ENCODE measurements at regions not wholly inside any gene's neighbourhood (a gene's known extent, or its start where the extent isn't known, plus 50 kb on each side); places are given as distances from the start of the nearest gene placed in this dataset.

GRCh38 chr2:106581328-106581727 lies 94.2 kb downstream of the CD8B2 start:
- no peak overlapping the region for H3K4me3 ChIP-seq (ENCODE audit: control insufficient read depth, low read depth, low read length)
- no peak for TF ChIP-seq CTCF (IDR thresholded peaks at IDR 0.05; ENCODE audit: control insufficient read depth, insufficient read depth, low read depth, low read length, missing control alignments)
- no peak for DNase-seq (ENCODE audit: low read depth)

- H3K4me3 ChIP-seq (ENCODE audit: control insufficient read depth, low read depth, low read length): peak overlapping the region; percentile 29
- no peak for TF ChIP-seq CTCF (IDR thresholded peaks at IDR 0.05; ENCODE audit: control insufficient read depth, insufficient read depth, low read depth, low read length, missing control alignments)
- DNase-seq (ENCODE audit: low read depth): no peak
Observed at GRCh38 chr2:106581755-106582147, 94.6 kb downstream of the CD8B2 start.

DNA sequence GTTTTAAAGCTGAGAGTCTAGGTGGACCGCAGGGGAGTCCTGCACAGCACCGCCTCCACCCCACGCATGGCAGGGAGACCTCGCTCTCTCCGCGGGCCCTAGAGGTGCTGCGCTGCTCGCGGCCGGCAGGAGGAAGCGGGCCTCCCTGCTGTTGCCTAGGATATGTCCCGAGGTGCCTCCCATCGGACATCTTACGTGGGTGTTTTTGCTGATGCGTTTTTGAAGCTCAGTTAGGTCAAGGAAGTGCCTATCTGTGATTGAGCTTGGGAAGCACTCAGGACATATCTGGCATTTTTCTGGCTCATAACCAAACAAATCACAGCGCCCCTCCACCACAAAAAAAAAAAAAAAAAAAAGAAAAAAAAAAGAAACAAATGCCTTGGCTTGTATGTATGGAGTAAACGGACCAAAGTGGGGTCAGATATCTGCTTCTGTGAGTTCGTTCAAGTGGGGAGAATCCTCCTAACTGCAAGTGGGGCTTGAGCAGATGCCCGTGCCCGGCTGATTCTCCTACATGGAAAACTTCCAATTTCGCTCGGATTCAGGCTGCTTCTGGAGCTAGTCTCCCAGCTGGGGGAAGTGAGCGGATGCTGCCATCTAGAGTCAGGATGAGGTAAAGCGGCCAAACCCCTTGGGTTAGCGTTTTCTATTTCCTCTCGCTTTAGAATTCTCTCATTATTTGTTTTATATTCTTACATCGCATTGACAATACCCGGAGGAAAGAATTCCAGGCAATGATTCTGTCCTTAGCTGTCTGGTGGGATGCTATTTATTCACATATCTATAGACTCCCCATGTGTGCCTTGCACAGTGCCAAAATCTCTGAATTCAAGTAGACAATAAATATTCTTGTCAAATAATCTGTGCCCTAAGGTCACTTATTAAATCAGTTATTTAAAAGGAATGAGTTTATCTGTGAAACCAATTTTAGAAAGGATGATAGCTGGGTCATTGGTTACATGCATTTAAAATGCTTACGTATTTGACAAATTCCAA lies 95.3 kb downstream of the CD8B2 start:
- H3K4me3 ChIP-seq (ENCODE audit: control insufficient read depth, low read depth, low read length): peak overlapping the region; percentile 29
- TF ChIP-seq CTCF (IDR thresholded peaks at IDR 0.05; ENCODE audit: control insufficient read depth, insufficient read depth, low read depth, low read length, missing control alignments): peak; percentile 91
- peak; percentile 46 for DNase-seq (ENCODE audit: low read depth)

GRCh38 chr2:106584304-106584954 lies 97.3 kb downstream of the CD8B2 start:
- no peak overlapping the region for H3K4me3 ChIP-seq (ENCODE audit: control insufficient read depth, low read depth, low read length)
- DNase-seq (ENCODE audit: low read depth): no peak
- no peak for TF ChIP-seq CTCF (IDR thresholded peaks at IDR 0.05; ENCODE audit: control insufficient read depth, insufficient read depth, low read depth, low read length, missing control alignments)

- no peak overlapping the region for H3K4me3 ChIP-seq (ENCODE audit: control insufficient read depth, low read depth, low read length)
- peak; percentile 29 for TF ChIP-seq CTCF (IDR thresholded peaks at IDR 0.05; ENCODE audit: control insufficient read depth, insufficient read depth, low read depth, low read length, missing control alignments)
- no peak for DNase-seq (ENCODE audit: low read depth)
Observed at GRCh38 chr2:106596844-106597243, 109.7 kb downstream of the CD8B2 start.

GRCh38 chr2:106599540-106599939 lies 112.4 kb downstream of the CD8B2 start:
- no peak overlapping the region for H3K4me3 ChIP-seq (ENCODE audit: control insufficient read depth, low read depth, low read length)
- TF ChIP-seq CTCF (IDR thresholded peaks at IDR 0.05; ENCODE audit: control insufficient read depth, insufficient read depth, low read depth, low read length, missing control alignments): no peak
- DNase-seq (ENCODE audit: low read depth): no peak
